Karpas-422 (cell line): ENCODE measurements at regions not wholly inside any gene's neighbourhood (a gene's known extent, or its start where the extent isn't known, plus 50 kb on each side); places are given as distances from the start of the nearest gene placed in this dataset.

ENCODE experiments used
- DNase-seq: peaks from one replicate; pipeline ENCODE4 v3.0.0-alpha.2; 2015
- H2AFZ ChIP-seq: fragments of 200-600 bp; sonication (generic); 2 replicates; pipeline ENCODE4 v1.6.1; 2014; ENCODE audit warnings: antibody characterized with exemption, low read length, mixed read lengths
- H3K27ac ChIP-seq: fragments of 200-600 bp; sonication (generic); 2 replicates; pipeline ENCODE4 v1.5.1; 2014; ENCODE audit warnings: mild to moderate bottlenecking, low read length, moderate library complexity
- H3K27me3 ChIP-seq: fragments of 200-600 bp; sonication (generic); 2 replicates; pipeline ENCODE4 v1.6.1; 2014; ENCODE audit warnings: low read length, mixed read lengths
- H3K36me3 ChIP-seq: fragments of 200-600 bp; sonication (generic); 2 replicates; pipeline ENCODE4 v1.6.1; 2014; ENCODE audit warnings: low read length, mixed read lengths; ENCODE audit not compliant: insufficient read depth
- H3K4me1 ChIP-seq: fragments of 200-600 bp; sonication (generic); 2 replicates; pipeline ENCODE4 v1.6.1; 2014; ENCODE audit warnings: mild to moderate bottlenecking, low read length, mixed read lengths
- H3K4me2 ChIP-seq: fragments of 200-600 bp; sonication (generic); 2 replicates; pipeline ENCODE4 v1.6.1; 2014; ENCODE audit warnings: low read length, low read depth, mild to moderate bottlenecking; ENCODE audit not compliant: poor library complexity, severe bottlenecking
- H3K4me3 ChIP-seq: fragments of 200-600 bp; sonication (generic); 2 replicates; pipeline ENCODE4 v1.5.1; 2014; ENCODE audit warnings: mild to moderate bottlenecking, antibody characterized with exemption, low read length, mixed read lengths
- H3K79me2 ChIP-seq: fragments of 200-600 bp; sonication (generic); 2 replicates; pipeline ENCODE4 v1.6.1; 2014; ENCODE audit warnings: mild to moderate bottlenecking, low read length, mixed read lengths
- H3K9ac ChIP-seq: fragments of 200-600 bp; sonication (generic); 2 replicates; pipeline ENCODE4 v1.6.0; 2014; ENCODE audit warnings: low read length
- H3K9me2 ChIP-seq: fragments of 200-600 bp; sonication (generic), shearing (Covaris generic); replicated peaks from 2 replicates; pipeline ENCODE4 v1.6.0; 2014; ENCODE audit warnings: mild to moderate bottlenecking, low read length, moderate library complexity; ENCODE audit not compliant: insufficient read depth
- H3K9me3 ChIP-seq: fragments of 300-700, 200-600 bp; sonication (generic); 2 replicates; pipeline ENCODE4 v1.6.1; 2014; ENCODE audit warnings: low read length, mixed read lengths
- H4K20me1 ChIP-seq: fragments of 200-600 bp; sonication (generic); 2 replicates; pipeline ENCODE4 v1.6.1; 2014; ENCODE audit warnings: mild to moderate bottlenecking, antibody characterized with exemption, low read length, low read depth; ENCODE audit not compliant: insufficient read depth

DNA sequence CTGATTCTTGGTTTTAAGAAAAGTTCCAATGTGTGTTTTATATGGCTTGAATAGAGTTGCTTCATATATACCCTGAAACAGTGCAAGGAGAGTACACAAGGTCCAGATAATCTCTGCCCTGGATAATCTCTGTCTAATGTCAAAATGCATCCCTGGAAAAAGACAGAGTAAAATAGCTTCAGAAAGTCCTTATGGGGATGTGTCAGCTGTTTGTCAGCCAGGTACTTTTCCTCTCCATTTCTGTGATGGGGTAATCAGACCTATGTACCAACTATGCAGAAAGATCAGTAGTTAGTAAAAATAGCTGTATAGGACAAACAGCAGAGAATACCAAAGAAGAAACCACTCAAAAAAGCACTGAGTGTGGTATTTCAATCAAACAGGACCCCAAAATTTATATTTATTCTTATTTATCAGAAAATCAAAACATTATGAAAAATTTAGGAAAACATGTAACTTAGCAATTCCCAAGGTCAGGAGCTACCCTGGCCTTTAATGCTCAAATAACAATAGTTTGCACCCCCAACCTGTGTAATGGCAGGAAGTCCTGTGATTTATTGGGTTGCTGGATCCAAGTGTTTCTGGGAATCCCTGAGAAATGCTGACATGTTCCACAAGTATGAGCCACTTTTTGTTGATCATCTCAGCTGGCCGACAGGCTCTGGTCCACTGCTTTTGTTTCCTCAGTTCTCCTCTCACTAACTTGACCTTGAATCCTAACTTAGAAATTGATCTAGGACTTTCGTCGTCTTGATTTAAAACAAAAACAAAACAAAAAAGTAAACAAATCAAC lies 69.6 kb downstream of the MDH1 start:
- Histone ChIP-seq H3K4me1 (no peaks in the 10 kb centered on the region), H3K9ac (no peak overlapping the region), H3K79me2 (no peaks in the 10 kb centered on the region), H3K36me3 (no peaks in the 10 kb centered on the region), H2AFZ (no peak overlapping the region), H3K27ac (no peak overlapping the region), H3K4me3 (no peak overlapping the region), H4K20me1 (no peaks in the 10 kb centered on the region), H3K4me2 (no peak overlapping the region), H3K9me2 (no peaks in the 10 kb centered on the region), H3K9me3 (no peaks in the 10 kb centered on the region), H3K27me3 (no peaks in the 10 kb centered on the region)
- no peak for DNase-seq

DNA sequence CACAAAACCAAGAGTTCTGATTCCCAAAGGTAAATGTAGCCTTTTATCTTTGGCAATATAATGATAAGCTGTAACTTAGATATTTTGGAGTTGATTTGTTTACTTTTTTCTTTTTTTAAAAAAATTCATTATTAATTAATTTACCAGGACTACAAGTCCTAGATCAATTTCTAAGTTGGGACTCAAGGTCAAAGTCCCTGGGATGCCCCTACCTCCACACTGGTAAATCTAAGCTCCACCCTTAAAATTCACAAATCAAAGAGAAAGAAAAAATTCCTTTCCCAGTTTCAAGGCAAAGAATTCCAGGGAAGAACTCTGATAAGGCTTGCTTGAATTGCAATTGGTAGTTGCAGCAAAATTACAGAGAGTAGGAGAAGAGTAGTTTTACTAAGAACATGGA lies 71.3 kb downstream of the MDH1 start:
- Histone ChIP-seq H3K79me2 (no peaks in the 10 kb centered on the region), H3K4me3 (no peak overlapping the region), H4K20me1 (no peaks in the 10 kb centered on the region), H3K9me3 (no peaks in the 10 kb centered on the region), H3K9ac (no peak overlapping the region), H3K27ac (no peak overlapping the region), H3K27me3 (no peaks in the 10 kb centered on the region), H3K4me1 (no peaks in the 10 kb centered on the region), H3K4me2 (no peak overlapping the region), H3K36me3 (no peaks in the 10 kb centered on the region), H3K9me2 (no peaks in the 10 kb centered on the region), H2AFZ (no peak overlapping the region)
- no peak for DNase-seq

DNA sequence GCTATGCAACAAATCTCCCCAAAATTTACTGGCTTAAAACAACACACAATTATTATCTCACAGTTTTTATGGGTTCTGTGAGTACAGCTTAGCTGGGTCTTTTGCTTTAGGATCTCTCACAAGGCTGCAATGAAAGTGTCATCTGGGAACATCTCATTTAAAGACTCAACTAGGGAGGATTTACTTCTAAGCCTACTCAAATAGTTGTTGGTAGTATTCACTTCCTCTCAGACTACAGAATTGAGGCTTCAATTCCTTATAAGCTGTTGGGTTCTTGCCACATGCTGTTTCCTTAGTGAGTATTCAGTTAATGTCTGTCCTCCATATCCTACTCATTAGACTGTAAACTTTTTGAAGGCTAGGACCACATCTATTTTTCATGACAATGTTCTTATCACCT lies 72.3 kb downstream of the MDH1 start:
- Histone ChIP-seq H2AFZ (no peak overlapping the region), H3K27ac (no peak overlapping the region), H3K79me2 (no peaks in the 10 kb centered on the region), H3K27me3 (no peaks in the 10 kb centered on the region), H3K4me2 (no peak overlapping the region), H3K9me2 (no peaks in the 10 kb centered on the region), H3K4me3 (no peak overlapping the region), H4K20me1 (no peaks in the 10 kb centered on the region), H3K36me3 (no peaks in the 10 kb centered on the region), H3K4me1 (no peaks in the 10 kb centered on the region), H3K9me3 (no peaks in the 10 kb centered on the region), H3K9ac (no peak overlapping the region)
- DNase-seq = no peak

DNA sequence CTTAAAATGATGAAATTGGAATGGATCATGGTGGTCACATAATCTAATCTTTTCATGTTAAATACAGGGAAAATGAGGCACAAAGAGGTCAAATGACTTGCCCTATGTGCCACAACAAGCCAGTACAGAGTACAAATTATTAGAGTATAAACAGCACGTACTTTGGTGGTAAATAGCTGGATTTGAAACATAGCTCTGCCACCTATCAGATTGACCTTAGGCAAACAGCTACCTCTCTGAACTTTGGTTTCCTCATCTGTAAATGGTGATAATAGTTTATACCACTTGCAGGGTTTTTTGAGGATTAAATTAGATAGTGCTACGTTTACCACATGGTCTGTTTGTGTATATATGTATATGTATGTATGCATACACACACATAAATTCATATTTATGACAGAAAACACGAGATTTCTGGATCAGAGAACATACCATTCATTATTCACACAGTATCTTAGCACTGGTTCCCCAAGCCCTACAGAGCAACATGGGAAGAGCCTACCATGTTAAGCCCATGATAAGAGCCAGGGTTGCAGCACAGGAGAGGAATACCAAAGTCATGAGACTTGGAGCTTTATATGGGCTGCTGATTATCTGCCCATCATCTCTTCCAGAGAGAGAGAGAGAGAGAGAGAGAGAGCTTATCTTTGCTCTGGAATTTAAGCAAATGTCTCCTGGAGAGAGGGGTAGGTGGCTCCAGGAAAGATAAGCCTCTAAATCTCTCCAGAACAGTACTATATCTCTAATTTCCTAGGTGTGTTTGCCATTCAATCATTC lies 73.5 kb downstream of the MDH1 start:
- H3K27ac ChIP-seq = no peak overlapping the region
- H3K79me2 ChIP-seq = no peaks in the 10 kb centered on the region
- no peaks in the 10 kb centered on the region for H3K4me1 ChIP-seq
- H3K4me3 ChIP-seq = no peak overlapping the region
- H3K36me3 ChIP-seq = no peaks in the 10 kb centered on the region
- no peak overlapping the region for H3K9ac ChIP-seq
- no peaks in the 10 kb centered on the region for H4K20me1 ChIP-seq
- no peak overlapping the region for H2AFZ ChIP-seq
- no peak for DNase-seq
- no peaks in the 10 kb centered on the region for H3K9me2 ChIP-seq
- no peaks in the 10 kb centered on the region for H3K9me3 ChIP-seq
- H3K4me2 ChIP-seq = no peak overlapping the region
- H3K27me3 ChIP-seq = no peaks in the 10 kb centered on the region

DNA sequence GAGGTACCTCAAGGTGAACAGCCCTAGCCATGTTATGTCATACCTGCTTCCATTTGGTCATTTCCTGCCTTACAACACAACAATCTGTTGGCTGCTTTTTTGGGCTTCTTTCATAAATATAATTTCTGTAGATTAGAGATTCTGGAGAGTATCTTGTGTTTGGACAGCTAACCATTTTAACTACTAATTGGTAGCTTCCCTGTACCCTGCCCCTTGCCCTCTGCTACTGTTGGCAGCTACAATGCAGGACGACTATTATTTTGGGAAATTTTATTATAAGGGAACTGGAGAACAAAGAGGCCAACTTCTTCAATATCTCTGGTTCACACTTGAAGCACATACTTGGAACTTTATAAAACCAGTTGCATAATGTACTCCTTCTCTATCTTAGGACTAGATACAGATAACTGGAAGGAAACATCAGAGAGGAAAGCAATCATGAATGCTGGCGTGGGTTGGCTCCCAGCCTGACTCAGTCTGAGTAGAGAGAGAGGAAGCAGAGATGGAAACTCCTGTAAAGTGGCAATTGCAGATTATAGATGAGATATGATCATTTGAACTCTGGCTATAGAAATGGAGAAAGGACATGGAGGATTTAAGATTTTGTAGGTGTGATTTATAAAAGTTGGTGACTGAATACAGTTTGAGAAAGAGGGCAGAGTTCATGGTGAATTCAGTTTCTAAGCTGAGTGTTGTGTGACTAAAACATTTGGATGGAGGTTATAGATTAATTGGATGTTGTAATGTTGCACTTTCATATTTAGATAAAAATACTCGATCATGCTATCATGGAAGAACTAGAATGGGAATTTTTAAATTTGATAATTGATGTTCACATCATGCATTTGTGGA lies 74.5 kb downstream of the MDH1 start:
- no peak overlapping the region for H2AFZ ChIP-seq
- no peak overlapping the region for H3K4me3 ChIP-seq
- H3K4me2 ChIP-seq = no peak overlapping the region
- no peaks in the 10 kb centered on the region for H4K20me1 ChIP-seq
- H3K27me3 ChIP-seq = no peaks in the 10 kb centered on the region
- no peaks in the 10 kb centered on the region for H3K9me3 ChIP-seq
- H3K9ac ChIP-seq = no peak overlapping the region
- no peaks in the 10 kb centered on the region for H3K79me2 ChIP-seq
- H3K36me3 ChIP-seq = no peaks in the 10 kb centered on the region
- H3K4me1 ChIP-seq = no peaks in the 10 kb centered on the region
- H3K9me2 ChIP-seq = no peaks in the 10 kb centered on the region
- H3K27ac ChIP-seq = no peak overlapping the region
- no peak for DNase-seq

DNA sequence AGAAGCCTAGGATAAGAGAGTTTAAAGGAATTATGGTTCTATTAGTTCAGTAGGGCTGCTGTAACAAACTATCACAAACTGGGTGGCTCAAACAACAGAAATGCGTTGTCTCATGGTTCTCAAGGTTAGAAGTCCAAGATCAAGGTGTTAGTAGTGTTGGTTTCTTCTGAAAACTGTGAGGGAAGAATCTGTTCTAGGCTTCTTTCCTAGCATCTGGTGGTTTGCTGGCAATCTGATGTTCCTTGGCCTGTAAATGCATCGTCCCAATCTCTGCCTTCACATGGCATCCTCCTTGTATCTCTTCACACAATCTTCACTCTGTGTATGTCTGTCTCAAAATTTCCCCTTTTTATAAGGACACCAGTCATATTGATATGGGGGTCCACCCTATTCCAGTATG lies 76.3 kb downstream of the MDH1 start:
- Histone ChIP-seq H3K9me2 (no peaks in the 10 kb centered on the region), H4K20me1 (no peaks in the 10 kb centered on the region), H3K27me3 (no peaks in the 10 kb centered on the region), H3K9ac (no peak overlapping the region), H3K4me1 (no peaks in the 10 kb centered on the region), H3K79me2 (no peaks in the 10 kb centered on the region), H2AFZ (no peak overlapping the region), H3K4me2 (no peak overlapping the region), H3K36me3 (no peaks in the 10 kb centered on the region), H3K9me3 (no peaks in the 10 kb centered on the region), H3K4me3 (no peak overlapping the region), H3K27ac (no peak overlapping the region)
- DNase-seq = no peak

DNA sequence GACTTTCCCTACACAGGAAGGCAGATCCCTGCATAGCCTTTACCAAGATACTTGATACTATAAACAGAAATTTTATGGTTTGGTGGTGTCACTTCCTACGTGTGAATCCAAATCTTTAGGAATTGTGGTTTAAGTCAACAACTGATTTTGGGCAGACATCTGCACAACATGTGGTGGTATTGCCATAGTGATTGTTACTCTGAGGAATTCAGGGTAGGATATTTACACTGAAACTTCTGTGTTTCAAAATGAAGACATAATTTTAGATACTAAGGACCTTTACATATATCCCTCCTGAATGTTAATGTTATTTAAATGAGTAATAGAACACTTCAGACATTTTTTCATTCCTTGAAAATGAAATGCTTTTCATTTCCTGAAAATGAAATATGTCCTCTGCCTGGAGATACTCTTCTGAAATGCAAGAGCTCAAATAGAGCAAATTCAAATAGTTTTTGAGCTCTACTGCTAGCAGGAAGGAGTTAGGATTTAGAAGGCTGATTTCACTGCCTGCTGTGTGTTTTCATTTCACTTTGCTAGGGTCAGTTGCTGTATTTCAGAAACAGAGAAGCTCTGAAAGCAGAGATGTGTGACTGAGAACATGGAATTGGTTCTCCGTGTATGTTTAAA lies 77.2 kb downstream of the MDH1 start:
- Histone ChIP-seq H2AFZ (no peak overlapping the region), H3K9ac (no peak overlapping the region), H3K79me2 (no peaks in the 10 kb centered on the region), H3K27ac (no peak overlapping the region), H3K27me3 (no peaks in the 10 kb centered on the region), H4K20me1 (no peaks in the 10 kb centered on the region), H3K9me3 (no peaks in the 10 kb centered on the region), H3K4me3 (no peak overlapping the region), H3K4me1 (no peaks in the 10 kb centered on the region), H3K36me3 (no peaks in the 10 kb centered on the region), H3K9me2 (no peaks in the 10 kb centered on the region), H3K4me2 (no peak overlapping the region)
- no peak for DNase-seq
